Endothelial cell (in vitro differentiated cells): ENCODE measurements at regions not wholly inside any gene's neighbourhood (a gene's known extent, or its start where the extent isn't known, plus 50 kb on each side); places are given as distances from the start of the nearest gene placed in this dataset.

Experiments used
- DNase-seq: peaks from one replicate; pipeline ENCODE4 v3.0.0; 2021; ENCODE audit warnings: low spot score
- H3K27ac Mint-ChIP-seq: one replicate; pipeline ENCODE4 v1.8.0; 2021; ENCODE audit warnings: mixed read lengths, inconsistent platforms; ENCODE audit not compliant: unreplicated experiment
- H3K27me3 Mint-ChIP-seq: one replicate; pipeline ENCODE4 v1.8.0; 2021; ENCODE audit warnings: mild to moderate bottlenecking, moderate library complexity, mixed read lengths, inconsistent platforms; ENCODE audit not compliant: unreplicated experiment
- H3K36me3 Mint-ChIP-seq: one replicate; pipeline ENCODE4 v1.8.0; 2021; ENCODE audit warnings: mild to moderate bottlenecking, low read depth, mixed read lengths, inconsistent platforms; ENCODE audit not compliant: unreplicated experiment
- H3K4me1 Mint-ChIP-seq: one replicate; pipeline ENCODE4 v1.8.0; 2021; ENCODE audit warnings: mild to moderate bottlenecking, mixed read lengths, inconsistent platforms; ENCODE audit not compliant: unreplicated experiment
- H3K4me3 Mint-ChIP-seq: one replicate; pipeline ENCODE4 v1.8.0; 2021; ENCODE audit warnings: mild to moderate bottlenecking, mixed read lengths, inconsistent platforms; ENCODE audit not compliant: unreplicated experiment
- H3K9me3 Mint-ChIP-seq: one replicate; pipeline ENCODE4 v1.8.0; 2021; ENCODE audit warnings: mixed read lengths, inconsistent platforms; ENCODE audit not compliant: unreplicated experiment
- CTCF ChIP-seq: fragments of 200-600 bp; sonication (generic); IDR thresholded peaks from one replicate; pipeline ENCODE4 v1.5.0; 2021; ENCODE audit warnings: antibody characterized with exemption; ENCODE audit not compliant: unreplicated experiment

GRCh38 chr2:20146401-20146800, 78.5 kb downstream of the SDC1 start:
- DNase-seq = no peak
- H3K4me1 Mint-ChIP-seq = peaks cover 18% of the 10 kb centered on the region
- no peak overlapping the region for H3K27ac Mint-ChIP-seq
- H3K36me3 Mint-ChIP-seq = no peaks in the 10 kb centered on the region
- TF ChIP-seq CTCF = no peak
- peaks cover 4% of the 10 kb centered on the region for H3K27me3 Mint-ChIP-seq
- no peaks in the 10 kb centered on the region for H3K9me3 Mint-ChIP-seq
- no peak overlapping the region for H3K4me3 Mint-ChIP-seq

- no peak overlapping the region for H3K27ac Mint-ChIP-seq
- no peak for DNase-seq
- H3K4me3 Mint-ChIP-seq = no peak overlapping the region
- no peak for TF ChIP-seq CTCF
- peaks cover 18% of the 10 kb centered on the region for H3K4me1 Mint-ChIP-seq
- peaks cover 5% of the 10 kb centered on the region for H3K27me3 Mint-ChIP-seq
- H3K36me3 Mint-ChIP-seq = no peaks in the 10 kb centered on the region
- no peaks in the 10 kb centered on the region for H3K9me3 Mint-ChIP-seq
Observed at GRCh38 chr2:20145497-20146193, 79.3 kb downstream of the SDC1 start.

GRCh38 chr2:20144861-20145260, 80.1 kb downstream of the SDC1 start:
- DNase-seq = no peak
- peaks cover 17% of the 10 kb centered on the region for H3K4me1 Mint-ChIP-seq
- H3K36me3 Mint-ChIP-seq = no peaks in the 10 kb centered on the region
- H3K9me3 Mint-ChIP-seq = no peaks in the 10 kb centered on the region
- H3K4me3 Mint-ChIP-seq = no peak overlapping the region
- no peak for TF ChIP-seq CTCF
- H3K27me3 Mint-ChIP-seq = peaks cover 5% of the 10 kb centered on the region
- H3K27ac Mint-ChIP-seq = no peak overlapping the region

- peaks cover 14% of the 10 kb centered on the region for H3K4me1 Mint-ChIP-seq
- H3K36me3 Mint-ChIP-seq = no peaks in the 10 kb centered on the region
- no peaks in the 10 kb centered on the region for H3K9me3 Mint-ChIP-seq
- no peak for DNase-seq
- no peak overlapping the region for H3K27ac Mint-ChIP-seq
- H3K27me3 Mint-ChIP-seq = peaks cover 5% of the 10 kb centered on the region
- no peak for TF ChIP-seq CTCF
- no peak overlapping the region for H3K4me3 Mint-ChIP-seq
Observed at GRCh38 chr2:20144196-20144595, 80.7 kb downstream of the SDC1 start.

GRCh38 chr2:20143263-20143662, 81.7 kb downstream of the SDC1 start:
- Mint-ChIP-seq H3K4me3 (no peak overlapping the region), H3K27me3 (peaks cover 5% of the 10 kb centered on the region), H3K27ac (no peak overlapping the region), H3K9me3 (no peaks in the 10 kb centered on the region), H3K36me3 (no peaks in the 10 kb centered on the region), H3K4me1 (peaks cover 13% of the 10 kb centered on the region)
- no peak for DNase-seq
- no peak for TF ChIP-seq CTCF
